ENCODE measurements at regions not wholly inside any gene's neighbourhood (a gene's known extent, or its start where the extent isn't known, plus 50 kb on each side); places are given as distances from the start of the nearest gene placed in this dataset.
"Not testable (repeated sequence)": the region's sequence is repeated elsewhere in the genome, so short reads cannot be mapped to it uniquely, and the experiment has no call there.

GRCh38 chr7:8363407-8364015 lies 69.9 kb upstream of the NXPH1 start:
- intact Hi-C loops (cut with micrococcal nuclease; ENCODE audit: unreplicated experiment) = no loop called here
- peaks cover 11% of the 10 kb centered on the region for H3K4me1 Mint-ChIP-seq (ENCODE audit: low read depth, unreplicated experiment)
- no peaks in the 10 kb centered on the region for H3K36me3 Mint-ChIP-seq (ENCODE audit: insufficient read depth, unreplicated experiment)
- H3K27ac Mint-ChIP-seq (ENCODE audit: unreplicated experiment) = no peak overlapping the region
- H3K27me3 Mint-ChIP-seq (ENCODE audit: unreplicated experiment) = no peaks in the 10 kb centered on the region
- no peak for TF ChIP-seq CTCF (IDR thresholded peaks at IDR 0.05; ENCODE audit: unreplicated experiment)
- no TSS peak for BruUV-seq (replicated peaks)
- no peak overlapping the region for H3K4me3 Mint-ChIP-seq (ENCODE audit: low read depth, unreplicated experiment)
- no peaks in the 10 kb centered on the region for H3K9me3 Mint-ChIP-seq (ENCODE audit: low read depth, unreplicated experiment)
- CTCF ChIA-PET = no interaction called here
- DNase-seq = no peak

GRCh38 chr7:8365499-8366110 lies 67.8 kb upstream of the NXPH1 start:
- peak; percentile 28 for DNase-seq
- CTCF ChIA-PET = interaction anchor here (0.6 kb wide), 1 partner anchor 88 kb away, joined by 3 read pairs; no protein-coding TSS in a partner anchor
- Mint-ChIP-seq H3K36me3 (ENCODE audit: insufficient read depth, unreplicated experiment) (no peaks in the 10 kb centered on the region), H3K27me3 (ENCODE audit: unreplicated experiment) (no peaks in the 10 kb centered on the region), H3K4me1 (ENCODE audit: low read depth, unreplicated experiment) (peaks cover 9% of the 10 kb centered on the region), H3K9me3 (ENCODE audit: low read depth, unreplicated experiment) (no peaks in the 10 kb centered on the region), H3K4me3 (ENCODE audit: low read depth, unreplicated experiment) (no peak overlapping the region), H3K27ac (ENCODE audit: unreplicated experiment) (no peak overlapping the region)
- intact Hi-C loops (cut with micrococcal nuclease; ENCODE audit: unreplicated experiment) = loop anchor here (1.0 to 5.0 kb wide), 2 partner anchors 53 to 88 kb away; no protein-coding TSS in a partner anchor
- peak; percentile 71 for TF ChIP-seq CTCF (IDR thresholded peaks at IDR 0.05; ENCODE audit: unreplicated experiment)
- BruUV-seq (replicated peaks) = no TSS peak

GRCh38 chr7:8368007-8368406 lies 65.4 kb upstream of the NXPH1 start:
- not testable (repeated sequence) for H3K36me3 Mint-ChIP-seq (ENCODE audit: insufficient read depth, unreplicated experiment); BruUV-seq (replicated peaks); H3K4me1 Mint-ChIP-seq (ENCODE audit: low read depth, unreplicated experiment); H3K9me3 Mint-ChIP-seq (ENCODE audit: low read depth, unreplicated experiment); DNase-seq; H3K4me3 Mint-ChIP-seq (ENCODE audit: low read depth, unreplicated experiment); H3K27me3 Mint-ChIP-seq (ENCODE audit: unreplicated experiment); H3K27ac Mint-ChIP-seq (ENCODE audit: unreplicated experiment)
- intact Hi-C loops (cut with micrococcal nuclease; ENCODE audit: unreplicated experiment) = loop anchor here (5.0 kb wide), 1 partner anchor 56 kb away; no protein-coding TSS in a partner anchor
- CTCF ChIA-PET = interaction anchor here (1.1 kb wide), 1 partner anchor 91 kb away, joined by 3 read pairs; no protein-coding TSS in a partner anchor

GRCh38 chr7:8371742-8372141 lies 61.7 kb upstream of the NXPH1 start:
- H3K9me3 Mint-ChIP-seq (ENCODE audit: low read depth, unreplicated experiment) = peaks cover 3% of the 10 kb centered on the region
- no peak overlapping the region for H3K4me3 Mint-ChIP-seq (ENCODE audit: low read depth, unreplicated experiment)
- no TSS peak for BruUV-seq (replicated peaks)
- intact Hi-C loops (cut with micrococcal nuclease; ENCODE audit: unreplicated experiment) = no loop called here
- CTCF ChIA-PET = no interaction called here
- H3K36me3 Mint-ChIP-seq (ENCODE audit: insufficient read depth, unreplicated experiment) = no peaks in the 10 kb centered on the region
- no peak for DNase-seq
- no peak overlapping the region for H3K27ac Mint-ChIP-seq (ENCODE audit: unreplicated experiment)
- H3K4me1 Mint-ChIP-seq (ENCODE audit: low read depth, unreplicated experiment) = no peaks in the 10 kb centered on the region
- H3K27me3 Mint-ChIP-seq (ENCODE audit: unreplicated experiment) = no peaks in the 10 kb centered on the region
- no peak for TF ChIP-seq CTCF (IDR thresholded peaks at IDR 0.05; ENCODE audit: unreplicated experiment)

- H3K36me3 Mint-ChIP-seq (ENCODE audit: insufficient read depth, unreplicated experiment) = no peaks in the 10 kb centered on the region
- H3K4me1 Mint-ChIP-seq (ENCODE audit: low read depth, unreplicated experiment) = no peaks in the 10 kb centered on the region
- DNase-seq = no peak
- intact Hi-C loops (cut with micrococcal nuclease; ENCODE audit: unreplicated experiment) = no loop called here
- BruUV-seq (replicated peaks) = no TSS peak
- no peak overlapping the region for H3K4me3 Mint-ChIP-seq (ENCODE audit: low read depth, unreplicated experiment)
- CTCF ChIA-PET = no interaction called here
- TF ChIP-seq CTCF (IDR thresholded peaks at IDR 0.05; ENCODE audit: unreplicated experiment) = no peak
- H3K27ac Mint-ChIP-seq (ENCODE audit: unreplicated experiment) = no peak overlapping the region
- no peaks in the 10 kb centered on the region for H3K27me3 Mint-ChIP-seq (ENCODE audit: unreplicated experiment)
- H3K9me3 Mint-ChIP-seq (ENCODE audit: low read depth, unreplicated experiment) = peaks cover 3% of the 10 kb centered on the region
Observed at GRCh38 chr7:8373851-8374250, 59.6 kb upstream of the NXPH1 start.

All from Calu3 (cell line).